AG09309 (cell line): ENCODE measurements at regions not wholly inside any gene's neighbourhood (a gene's known extent, or its start where the extent isn't known, plus 50 kb on each side); places are given as distances from the start of the nearest gene placed in this dataset.
A peak's percentile ranks its signal among the peaks of the same experiment; 100 is the strongest.
"Not testable (repeated sequence)": the region's sequence is repeated elsewhere in the genome, so short reads cannot be mapped to it uniquely, and the experiment has no call there.

Experiments
- DNase-seq: peaks from one replicate; pipeline ENCODE4 v3.0.0-alpha.2; 2010; ENCODE audit warnings: low read depth
- H3K4me3 ChIP-seq: 2 replicates; pipeline ENCODE4 v1.5.1; 2011; ENCODE audit warnings: mild to moderate bottlenecking, low read depth, low read length, moderate library complexity; ENCODE audit not compliant: control insufficient read depth
- CTCF ChIP-seq: IDR thresholded peaks from 2 replicates; pipeline ENCODE4 v1.5.1; 2011; ENCODE audit warnings: mild to moderate bottlenecking, low read depth, low read length, inconsistent platforms; ENCODE audit not compliant: insufficient read depth, control insufficient read depth; ENCODE audit errors: missing control alignments

GRCh38 chr1:79150576-79150975, 144.0 kb upstream of the ADGRL4 start:
- TF ChIP-seq CTCF: no peak
- H3K4me3 ChIP-seq: no peak overlapping the region

DNA sequence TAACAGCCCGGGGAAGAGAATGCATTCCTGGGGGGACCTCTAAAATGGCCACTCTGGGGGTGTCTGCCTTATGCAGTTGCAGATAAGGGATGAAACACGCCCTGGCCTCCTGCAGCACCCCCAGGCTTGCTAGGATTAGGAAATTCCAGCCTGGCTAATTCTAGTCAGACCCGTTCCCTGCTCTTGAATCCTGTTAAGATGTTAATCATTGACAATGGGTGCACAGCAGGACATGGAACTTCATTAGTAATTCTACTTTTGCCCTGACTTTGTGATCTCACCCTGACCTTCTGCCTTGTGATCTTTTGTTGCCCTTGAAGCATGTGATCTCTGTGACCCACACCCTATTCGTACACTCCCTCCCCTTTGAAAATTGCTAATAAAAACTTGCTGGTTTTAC, 131.7 kb upstream of the ADGRL4 start:
- H3K4me3 ChIP-seq, DNase-seq: not testable (repeated sequence)

More at GRCh38 chr1:79150576-79150975, 144.0 kb upstream of the ADGRL4 start:
- no peak for DNase-seq

DNA sequence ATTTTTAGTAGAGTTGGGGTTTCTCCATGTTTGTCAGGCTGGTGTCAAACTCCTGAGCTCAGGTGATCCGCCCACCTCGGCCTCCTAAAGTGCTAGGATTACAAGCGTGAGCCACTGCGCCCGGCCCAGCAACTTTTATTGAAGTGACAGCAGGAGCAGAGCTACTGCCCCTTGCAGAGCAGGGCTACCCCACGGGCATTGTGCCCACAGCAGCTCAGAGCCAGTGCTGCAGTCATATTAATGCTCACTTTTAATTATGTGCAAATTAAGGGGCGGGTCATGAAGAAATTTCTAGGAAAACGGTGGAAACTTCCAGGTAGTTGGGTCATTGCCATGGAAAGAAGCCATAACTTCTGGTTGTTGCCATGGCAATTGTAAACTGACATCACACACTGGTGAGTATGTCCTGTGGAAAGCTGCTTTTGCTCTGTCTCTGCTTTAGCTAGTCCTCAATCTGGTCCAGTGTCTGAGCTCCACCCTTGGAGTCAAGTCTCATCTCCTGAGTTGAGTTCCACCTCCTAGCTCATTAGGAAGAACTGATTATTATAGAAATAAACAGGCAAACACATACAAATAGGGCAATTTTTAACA, 127.3 kb upstream of the ADGRL4 start:
- no peak overlapping the region for H3K4me3 ChIP-seq
- no peak for DNase-seq
- no peak for TF ChIP-seq CTCF

DNA sequence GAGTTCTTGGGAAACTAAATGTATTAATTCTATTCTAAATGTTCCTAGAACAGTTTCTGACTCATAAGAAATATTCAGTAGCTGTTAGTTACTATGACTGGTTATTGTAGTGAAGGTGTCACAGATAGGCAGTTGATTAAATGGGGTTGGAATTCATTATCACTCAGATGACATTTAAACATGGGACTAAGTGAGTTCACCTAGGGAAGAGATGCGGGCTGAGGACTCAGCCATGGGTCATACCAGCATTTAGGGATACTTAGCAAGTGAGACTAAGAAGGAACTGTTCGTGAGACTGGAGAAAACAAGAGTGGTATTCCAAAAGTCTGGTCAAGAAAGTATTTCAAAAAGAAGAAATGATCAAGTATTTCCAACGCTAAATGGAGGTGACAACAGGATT, 125.1 kb upstream of the ADGRL4 start:
- no peak overlapping the region for H3K4me3 ChIP-seq
- no peak for DNase-seq
- no peak for TF ChIP-seq CTCF

DNA sequence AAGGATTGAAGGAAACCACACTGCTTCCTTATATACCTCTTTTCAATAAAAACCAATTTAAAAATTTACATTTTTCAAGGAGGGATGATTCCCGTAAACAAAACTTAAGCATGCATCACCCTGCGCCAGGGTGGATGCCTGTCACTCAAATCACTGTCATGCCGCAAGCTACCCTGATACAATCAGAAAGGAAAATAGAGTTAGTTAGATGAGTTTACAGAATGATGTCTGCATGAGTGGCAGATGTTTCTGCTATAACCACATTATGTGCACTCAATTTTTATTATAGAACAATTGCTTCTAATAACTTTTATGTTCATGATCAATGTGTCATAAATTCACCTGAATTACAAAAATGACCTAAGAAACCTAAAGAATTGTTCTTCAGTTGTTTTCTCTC, 123.4 kb upstream of the ADGRL4 start:
- DNase-seq: no peak
- TF ChIP-seq CTCF: no peak

DNA sequence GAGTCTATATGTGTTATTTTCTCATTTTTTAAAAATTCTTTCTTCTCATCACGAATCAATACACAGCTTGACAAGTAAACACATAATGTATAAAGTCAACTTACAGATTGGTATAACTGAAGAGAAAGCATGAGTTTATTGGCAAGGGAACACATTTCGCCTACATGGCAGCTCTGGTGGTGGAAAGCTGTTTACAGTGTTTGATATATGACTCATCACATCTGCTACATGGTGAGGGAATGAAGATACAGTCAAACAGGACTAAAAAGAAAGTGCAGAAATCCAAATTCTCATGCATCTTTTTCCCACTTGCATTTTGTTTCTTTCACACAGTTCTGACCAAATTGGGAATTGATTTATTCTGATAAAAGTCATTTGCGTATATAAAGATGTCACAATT, 122.2 kb upstream of the ADGRL4 start:
- DNase-seq: peak; percentile 46
- no peak for TF ChIP-seq CTCF

More for the DNA sequence above, 123.4 kb upstream of the ADGRL4 start:
- H3K4me3 ChIP-seq: no peak overlapping the region

DNA sequence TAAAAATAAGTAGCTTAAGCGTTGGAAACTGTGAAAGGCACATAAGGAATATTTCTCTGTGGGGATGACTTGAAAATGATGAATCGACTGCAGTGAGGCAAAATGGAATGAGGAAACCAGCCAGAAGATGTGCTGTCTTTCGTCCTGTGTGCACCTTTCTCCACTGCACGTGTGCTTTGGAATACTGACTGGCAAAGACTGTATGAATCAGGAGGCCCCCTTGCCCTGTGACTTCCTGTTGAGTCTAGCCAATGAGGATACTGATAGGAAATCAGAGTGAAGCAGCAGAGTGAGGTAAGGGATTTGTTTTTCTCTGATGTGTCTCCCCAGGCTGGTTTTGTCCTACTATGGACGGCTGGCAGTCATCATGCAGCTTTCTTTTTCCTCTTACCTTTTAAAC, 118.2 kb upstream of the ADGRL4 start:
- no peak for DNase-seq
- H3K4me3 ChIP-seq: no peak overlapping the region
- TF ChIP-seq CTCF: no peak

More for the DNA sequence above, 122.2 kb upstream of the ADGRL4 start:
- no peak overlapping the region for H3K4me3 ChIP-seq
